Endothelial cell of umbilical vein (primary cell): ENCODE measurements at regions not wholly inside any gene's neighbourhood (a gene's known extent, or its start where the extent isn't known, plus 50 kb on each side); places are given as distances from the start of the nearest gene placed in this dataset.

Source experiments
- CTCF ChIP-seq, 2 donors: IDR thresholded peaks; 1 replicate in 1 of 2; 2 replicates in 1 of 2; pipeline ENCODE4 v1.5.1; 2011; ENCODE audit warnings: low read length in 2 of 2, mild to moderate bottlenecking in 2 of 2, moderate library complexity in 2 of 2, control low read depth in 1 of 2, inconsistent platforms in 1 of 2, low read depth in 1 of 2; ENCODE audit not compliant: insufficient read depth in 1 of 2; ENCODE audit errors: extremely low read depth in 1 of 2
- EZH2 ChIP-seq: IDR thresholded peaks from 2 replicates; pipeline ENCODE4 v1.6.1; 2012; ENCODE audit warnings: borderline replicate concordance, low read depth, mild to moderate bottlenecking, moderate library complexity, low read length, inconsistent platforms; ENCODE audit not compliant: severe bottlenecking
- FOS ChIP-seq: IDR thresholded peaks from 2 replicates; pipeline ENCODE4 v1.6.1; 2011; ENCODE audit warnings: mild to moderate bottlenecking, low read length, moderate library complexity, borderline replicate concordance; ENCODE audit not compliant: insufficient read depth
- JUN ChIP-seq: IDR thresholded peaks from 2 replicates; pipeline ENCODE4 v1.6.1; 2011; ENCODE audit warnings: borderline replicate concordance, low read depth; ENCODE audit not compliant: insufficient read length, insufficient read depth
- POLR2A ChIP-seq: IDR thresholded peaks from 2 replicates; pipeline ENCODE4 v1.6.1; 2012; ENCODE audit warnings: low read depth, mild to moderate bottlenecking, control low read depth, low read length

- no peak for TF ChIP-seq CTCF (IDR thresholded peaks at IDR 0.05; ENCODE audit: extremely low read depth in 1 of 2, insufficient read depth in 1 of 2, low read depth in 1 of 2, low read length in 2 of 2)
- TF ChIP-seq FOS: no peak
- no peak for TF ChIP-seq POLR2A
- no peak for TF ChIP-seq JUN
- no peak for TF ChIP-seq EZH2
Measured at GRCh38 chr6:131453803-131454202, 119.2 kb upstream of the ARG1 start.
